Esophagus (tissue), 2 donors: ENCODE measurements at regions not wholly inside any gene's neighbourhood (a gene's known extent, or its start where the extent isn't known, plus 50 kb on each side); places are given as distances from the start of the nearest gene placed in this dataset.
"Not testable (repeated sequence)": the region's sequence is repeated elsewhere in the genome, so short reads cannot be mapped to it uniquely, and the experiment has no call there.

Experiments
- H3K27ac ChIP-seq, 2 donors: one replicate each; pipeline ENCODE4 v1.5.1; 2013; ENCODE audit warnings: low read depth in 2 of 2, mild to moderate bottlenecking in 2 of 2, inconsistent platforms in 1 of 2, low read length in 1 of 2, moderate library complexity in 1 of 2
- H3K27me3 ChIP-seq, 2 donors: one replicate each; pipeline ENCODE4 v1.6.1; 2013; ENCODE audit warnings: low read length in 2 of 2, control low read depth in 1 of 2, mild to moderate bottlenecking in 1 of 2; ENCODE audit not compliant: insufficient read depth in 2 of 2, control insufficient read depth in 1 of 2
- H3K36me3 ChIP-seq, 2 donors: one replicate each; pipeline ENCODE4 v1.6.1; 2013; ENCODE audit warnings: low read length in 1 of 2; ENCODE audit not compliant: control insufficient read depth in 2 of 2, insufficient read depth in 2 of 2
- H3K4me1 ChIP-seq, 2 donors: one replicate each; pipeline ENCODE4 v1.6.1; 2013; ENCODE audit warnings: low read length in 1 of 2; ENCODE audit not compliant: control insufficient read depth in 2 of 2, insufficient read depth in 2 of 2
- H3K4me3 ChIP-seq, 2 donors: one replicate each; pipeline ENCODE4 v1.5.1; 2013; ENCODE audit warnings: low read length in 2 of 2, mild to moderate bottlenecking in 2 of 2, low read depth in 1 of 2, moderate library complexity in 1 of 2
- H3K9me3 ChIP-seq, 2 donors: one replicate each; pipeline ENCODE4 v1.6.1; 2013; ENCODE audit warnings: mild to moderate bottlenecking in 2 of 2, low read depth in 1 of 2, low read length in 1 of 2, moderate library complexity in 1 of 2; ENCODE audit not compliant: control insufficient read depth in 2 of 2, insufficient read depth in 1 of 2
- WGBS, 2 donors: extraction: QIAGEN DNeasy Blood & Tissue Kit; methylation state at CpG; one replicate each; pipeline ENCODE4 v1.1.7; 2013; 5-methylcytosine and 5-hydroxymethylcytosine counted together
- donor health status: healthy with polysubstance abuse.
- donor health status: Bipolar disorder and iron deficiency.

DNA sequence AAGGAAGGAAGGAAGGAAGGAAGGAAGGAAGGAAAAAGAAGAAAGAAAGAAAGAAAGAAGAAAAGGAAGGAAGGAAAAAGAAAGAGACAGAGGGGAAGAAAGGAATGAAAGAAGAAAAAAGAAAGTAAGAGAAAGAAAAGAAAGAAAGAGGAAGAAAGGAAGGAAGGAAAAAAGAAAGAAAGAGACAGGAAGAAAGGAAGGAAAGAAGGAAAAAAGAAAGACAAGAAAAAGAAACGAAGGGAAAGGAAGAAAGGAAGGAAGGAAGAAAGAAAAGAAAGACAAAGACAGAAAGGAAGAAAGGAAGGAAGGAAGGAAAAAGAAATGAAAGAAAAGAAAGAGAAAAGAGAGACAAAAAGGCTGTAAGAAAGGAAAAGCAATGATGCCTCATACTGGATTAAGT is 101.1 kb upstream of the PPP2R3B start:
- no peaks in the 10 kb centered on the region for H3K4me1 ChIP-seq
- no peaks in the 10 kb centered on the region for H3K27me3 ChIP-seq
- no peaks in the 10 kb centered on the region for H3K36me3 ChIP-seq
- H3K4me3 ChIP-seq: no peak overlapping the region
- no peak overlapping the region for H3K27ac ChIP-seq
- H3K9me3 ChIP-seq: peaks cover 0 to 4% of the 10 kb centered on the region in 2 donors
- 59 to 68% methylated on average over 1 of the region's 1 CpG for WGBS, 2 donors

DNA sequence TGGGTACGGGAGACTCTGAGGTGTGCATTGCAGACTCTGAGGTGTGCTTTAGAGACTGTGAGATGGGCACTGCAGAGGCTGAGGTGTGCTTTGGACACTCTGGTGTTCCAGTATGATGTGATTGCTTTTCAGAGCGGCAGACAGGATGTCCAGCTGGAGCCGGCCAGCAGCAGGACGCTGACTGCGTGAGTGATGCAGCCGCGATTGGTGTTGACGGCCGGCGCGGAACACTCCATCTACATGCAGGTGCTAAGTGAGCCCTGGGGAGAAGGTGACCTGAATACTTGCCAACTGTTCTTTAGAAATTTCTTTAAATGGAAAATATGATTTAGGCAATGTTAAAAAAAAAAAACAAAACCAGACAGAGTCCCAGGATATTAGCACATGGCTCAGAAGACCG is 103.1 kb upstream of the PPP2R3B start:
- 84 to 87% methylated on average over 12 of the region's 12 CpGs for WGBS, 2 donors
- no peaks in the 10 kb centered on the region for H3K27me3 ChIP-seq
- peaks cover 0 to 9% of the 10 kb centered on the region in 2 donors for H3K9me3 ChIP-seq
- H3K4me3 ChIP-seq: no peak overlapping the region
- no peak overlapping the region for H3K27ac ChIP-seq
- no peaks in the 10 kb centered on the region for H3K4me1 ChIP-seq
- H3K36me3 ChIP-seq: no peaks in the 10 kb centered on the region

DNA sequence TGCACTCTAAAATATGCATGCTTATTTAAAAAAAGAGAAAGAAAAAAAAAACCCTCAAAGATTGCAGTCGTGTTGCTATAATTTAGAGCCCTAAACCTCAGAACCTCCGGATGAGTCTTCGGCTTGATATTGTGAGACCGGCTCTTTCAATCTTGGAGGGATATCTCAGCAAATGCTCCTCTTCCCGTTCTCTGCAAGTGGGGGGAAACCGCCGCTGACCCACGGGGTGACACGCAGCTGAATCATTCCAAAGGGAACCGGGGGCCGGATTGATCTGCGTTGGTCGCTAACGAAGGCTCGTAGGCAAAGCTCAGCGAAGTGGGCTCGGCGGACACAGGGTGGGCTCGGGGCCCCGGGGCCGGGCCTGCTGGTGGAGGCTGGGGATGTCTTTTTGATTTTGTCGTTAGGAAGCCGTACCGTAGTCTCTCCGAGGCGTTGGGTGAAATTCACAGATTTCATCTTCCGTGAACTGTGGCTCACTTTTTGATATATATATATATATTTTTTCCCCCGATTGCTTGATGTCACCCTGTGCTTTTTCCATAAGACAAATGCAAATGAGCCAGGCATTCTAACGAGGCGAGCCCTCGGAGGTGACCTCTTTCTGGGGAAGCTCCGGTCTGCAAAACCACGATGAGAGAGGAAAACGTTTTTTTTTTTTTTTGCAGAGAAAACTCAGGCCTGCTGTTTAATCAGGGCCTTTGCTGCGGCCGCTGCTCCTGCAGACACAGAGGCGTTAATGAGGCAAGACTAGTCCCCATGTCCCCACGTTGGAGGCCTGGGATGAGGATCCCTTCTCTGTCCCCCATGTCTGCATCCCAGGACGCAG is 110.7 kb upstream of the PPP2R3B start:
- no peak overlapping the region for H3K4me3 ChIP-seq
- H3K27ac ChIP-seq: no peak overlapping the region
- peaks cover 0 to 13% of the 10 kb centered on the region in 2 donors for H3K9me3 ChIP-seq
- H3K4me1 ChIP-seq: no peaks in the 10 kb centered on the region
- peaks cover 0 to 2% of the 10 kb centered on the region in 2 donors for H3K27me3 ChIP-seq
- WGBS, 2 donors: 59 to 65% methylated on average over 39 of the region's 39 CpGs
- H3K36me3 ChIP-seq: no peaks in the 10 kb centered on the region

DNA sequence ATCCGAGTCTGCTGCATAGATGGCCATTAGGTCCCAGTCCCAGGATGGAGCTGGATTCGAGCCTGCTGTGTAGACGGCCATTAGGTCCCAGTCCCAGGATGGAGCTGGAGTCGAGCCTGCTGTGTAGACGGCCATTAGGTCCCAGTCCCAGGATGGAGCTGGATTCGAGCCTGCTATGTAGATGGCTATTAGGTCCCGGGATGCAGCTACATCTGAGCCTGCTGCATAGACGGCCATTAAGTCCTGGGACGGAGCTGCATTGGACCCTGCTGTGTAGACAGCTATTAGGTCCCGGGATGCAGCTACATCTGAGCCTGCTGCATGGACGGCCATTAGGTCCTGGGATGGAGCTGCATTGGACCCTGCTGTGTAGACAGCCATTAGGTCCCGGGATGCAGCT is 112.2 kb upstream of the PPP2R3B start:
- H3K36me3 ChIP-seq, H3K27ac ChIP-seq, H3K4me1 ChIP-seq, H3K4me3 ChIP-seq, H3K9me3 ChIP-seq, H3K27me3 ChIP-seq: not testable (repeated sequence)
- 72 to 84% methylated on average over 12 of the region's 12 CpGs for WGBS, 2 donors

DNA sequence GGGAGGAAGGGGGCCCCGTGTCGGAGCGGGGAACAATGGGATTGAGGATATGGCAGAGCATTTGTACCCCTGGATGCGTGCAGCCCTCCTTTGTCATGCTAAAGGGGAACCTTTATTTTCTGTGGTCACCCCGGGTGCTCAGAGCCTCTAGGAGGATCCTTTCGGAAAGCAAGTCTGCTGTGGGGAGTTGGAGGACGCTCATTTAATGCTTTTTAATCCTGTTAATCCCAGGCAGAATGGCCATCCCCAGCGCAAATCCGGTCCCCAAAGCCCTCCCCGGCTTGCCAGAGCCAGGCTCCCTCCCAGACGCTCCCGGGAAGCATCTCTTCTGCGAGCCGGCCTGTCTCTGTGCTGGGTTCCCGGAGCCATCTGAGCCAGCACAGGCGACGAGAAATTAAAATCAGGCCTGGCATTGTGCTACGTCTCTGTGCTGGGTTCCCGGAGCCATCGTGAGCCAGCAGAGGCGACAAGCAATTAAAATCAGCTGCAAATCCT is 113.2 kb upstream of the PPP2R3B start:
- 5 to 10% methylated on average over 21 of the region's 21 CpGs for WGBS, 2 donors
- no peaks in the 10 kb centered on the region for H3K4me1 ChIP-seq
- H3K27me3 ChIP-seq: peaks cover 0 to 2% of the 10 kb centered on the region in 2 donors
- no peak overlapping the region for H3K4me3 ChIP-seq
- H3K27ac ChIP-seq: no peak overlapping the region
- H3K9me3 ChIP-seq: peaks cover 0 to 7% of the 10 kb centered on the region in 2 donors
- no peaks in the 10 kb centered on the region for H3K36me3 ChIP-seq

DNA sequence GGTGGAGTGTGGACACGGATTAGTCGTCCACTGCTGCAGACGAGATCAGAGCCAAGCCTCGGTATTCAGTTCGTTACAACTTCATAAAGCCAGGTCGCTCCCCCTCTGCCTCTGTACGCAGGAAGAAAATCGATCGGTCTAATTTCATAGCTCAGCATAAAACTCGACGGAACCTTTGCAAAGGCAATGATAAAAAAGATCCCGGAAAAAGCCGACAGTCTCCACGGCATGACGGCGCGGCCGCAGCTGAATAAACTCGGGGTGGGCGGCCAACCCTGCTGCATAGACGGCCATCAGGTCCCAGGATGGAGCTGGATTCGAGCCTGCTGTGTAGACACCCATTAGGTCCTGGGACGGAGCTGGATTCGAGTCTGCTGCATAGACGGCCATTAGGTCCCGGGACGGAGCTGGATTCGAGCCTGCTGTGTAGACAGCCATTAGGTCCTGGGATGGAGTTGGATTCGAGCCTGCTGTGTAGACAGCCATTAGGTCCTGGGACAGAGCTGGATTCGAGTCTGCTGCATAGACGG is 113.8 kb upstream of the PPP2R3B start:
- Histone ChIP-seq H3K27ac (no peak overlapping the region), H3K27me3 (peaks cover 0 to 2% of the 10 kb centered on the region in 2 donors), H3K36me3 (no peaks in the 10 kb centered on the region), H3K4me1 (no peaks in the 10 kb centered on the region), H3K4me3 (no peak overlapping the region), H3K9me3 (peaks cover 0 to 7% of the 10 kb centered on the region in 2 donors)
- 75% methylated on average over 31 of the region's 31 CpGs for WGBS, 2 donors

DNA sequence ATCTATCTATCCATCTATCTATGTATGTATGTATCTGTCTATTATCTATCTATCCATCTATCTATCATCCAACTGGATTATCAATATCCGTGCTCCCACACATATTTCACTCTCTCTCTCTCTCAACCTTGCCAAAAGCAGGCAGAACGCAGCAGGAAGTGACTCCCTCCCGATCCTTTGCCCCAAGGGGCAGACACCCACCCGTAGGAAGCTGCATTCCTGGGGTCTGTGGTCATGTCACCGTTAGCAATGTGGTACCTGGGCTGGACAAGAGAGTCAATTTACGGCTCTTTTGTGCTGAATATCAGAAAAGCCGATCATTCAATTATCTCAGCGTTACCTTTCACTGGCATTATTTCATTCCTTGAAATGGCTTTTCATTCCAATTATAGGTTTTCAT is 119.6 kb upstream of the PPP2R3B start:
- Histone ChIP-seq H3K4me1 (no peaks in the 10 kb centered on the region), H3K27me3 (no peaks in the 10 kb centered on the region), H3K36me3 (no peaks in the 10 kb centered on the region), H3K27ac (no peak overlapping the region), H3K4me3 (no peak overlapping the region), H3K9me3 (peaks cover 3% of the 10 kb centered on the region in 2 donors)
- 53 to 57% methylated on average over 8 of the region's 8 CpGs for WGBS, 2 donors

DNA sequence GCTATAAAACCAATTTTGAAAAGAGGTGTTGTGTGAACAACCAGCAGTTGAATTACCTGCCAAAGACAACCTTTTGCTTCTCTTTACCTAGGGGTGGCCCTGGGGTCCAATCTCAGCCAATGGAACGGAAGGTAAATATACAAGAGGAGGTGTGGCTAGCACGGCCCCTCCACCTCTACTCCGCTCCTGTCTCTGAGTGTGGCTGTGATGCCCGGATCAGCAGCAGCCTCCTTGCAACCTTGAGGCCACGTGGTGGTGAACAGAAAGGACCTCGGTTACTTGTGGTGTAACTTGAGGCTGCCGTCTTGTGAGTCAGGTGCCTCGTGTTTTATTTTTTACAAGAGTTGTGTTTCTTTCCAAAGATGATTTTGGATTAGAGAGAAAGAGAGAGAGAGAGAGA is 121.5 kb upstream of the PPP2R3B start:
- Histone ChIP-seq H3K27ac (no peak overlapping the region), H3K4me1 (no peaks in the 10 kb centered on the region), H3K27me3 (no peaks in the 10 kb centered on the region), H3K36me3 (no peaks in the 10 kb centered on the region), H3K9me3 (peaks cover 3% of the 10 kb centered on the region in 2 donors), H3K4me3 (no peak overlapping the region)
- 82 to 85% methylated on average over 8 of the region's 8 CpGs for WGBS, 2 donors

DNA sequence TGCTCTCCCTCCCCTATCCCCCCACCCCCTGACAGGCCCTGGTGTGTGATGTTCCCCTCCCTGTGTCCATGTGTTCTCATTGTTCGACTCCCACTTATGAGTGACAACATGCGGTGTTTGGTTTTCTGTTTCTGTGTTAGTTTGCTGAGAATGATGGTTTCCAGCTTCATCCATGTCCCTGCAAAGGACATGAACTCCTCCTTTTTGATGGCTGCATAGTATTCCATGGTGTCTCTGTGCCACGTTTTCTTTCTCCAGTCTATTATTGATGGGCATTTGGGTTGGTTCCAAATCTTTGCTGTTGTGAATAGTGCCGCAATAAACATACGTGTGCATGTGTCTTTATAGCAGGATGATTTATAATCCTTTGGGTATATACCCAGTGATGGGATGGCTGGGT is 121.8 kb upstream of the SHOX start:
- not testable (repeated sequence) for H3K27me3 ChIP-seq, H3K4me3 ChIP-seq, H3K27ac ChIP-seq, H3K9me3 ChIP-seq, H3K36me3 ChIP-seq, H3K4me1 ChIP-seq
- WGBS, 2 donors: 81 to 87% methylated on average over 5 of the region's 5 CpGs

DNA sequence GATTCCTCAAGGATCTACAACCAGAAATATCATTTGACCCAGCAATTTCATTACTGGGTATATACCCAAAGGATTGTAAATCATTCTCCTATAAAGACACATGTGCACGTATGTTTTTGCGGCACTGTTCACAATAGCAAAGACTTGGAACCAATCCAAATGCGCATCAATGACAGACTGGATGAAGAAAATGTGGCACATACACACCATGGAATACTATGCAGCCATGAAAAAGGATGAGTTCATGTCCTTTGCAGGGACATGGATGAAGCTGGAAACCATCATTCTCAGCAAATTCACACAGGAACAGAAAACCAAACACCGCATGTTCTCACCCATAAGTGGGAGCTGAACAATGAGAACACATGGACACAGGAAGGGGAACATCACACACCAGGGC is 119.5 kb upstream of the SHOX start:
- 88 to 91% methylated on average over 4 of the region's 4 CpGs for WGBS, 2 donors
- not testable (repeated sequence) for H3K36me3 ChIP-seq, H3K4me3 ChIP-seq, H3K27ac ChIP-seq, H3K27me3 ChIP-seq, H3K9me3 ChIP-seq, H3K4me1 ChIP-seq
